Neural progenitor cell (in vitro differentiated cells): ENCODE measurements at regions not wholly inside any gene's neighbourhood (a gene's known extent, or its start where the extent isn't known, plus 50 kb on each side); places are given as distances from the start of the nearest gene placed in this dataset.

ENCODE experiments used
- DNase-seq: peaks from one replicate; pipeline ENCODE4 v3.0.0-alpha.2; 2016; ENCODE audit warnings: low spot score
- H2AFZ ChIP-seq: fragments of 200-600 bp; sonication (generic); replicated peaks from 2 replicates; pipeline ENCODE4 v1.6.1; 2016; ENCODE audit warnings: antibody characterized with exemption
- H3F3A ChIP-seq: fragments of 200-600 bp; sonication (generic); 2 replicates; pipeline ENCODE4 v1.6.1; 2016; ENCODE audit warnings: antibody characterized with exemption, low read depth
- H3K27ac ChIP-seq: fragments of 200-600 bp; sonication (generic); 2 replicates; pipeline ENCODE4 v1.5.1; 2016; ENCODE audit warnings: mild to moderate bottlenecking
- H3K27me3 ChIP-seq: fragments of 200-600 bp; sonication (generic); 2 replicates; pipeline ENCODE4 v1.6.1; 2016; ENCODE audit warnings: mild to moderate bottlenecking, moderate library complexity
- H3K36me3 ChIP-seq: fragments of 200-600 bp; sonication (generic); 2 replicates; pipeline ENCODE4 v1.5.1; 2016
- H3K4me1 ChIP-seq: fragments of 200-600 bp; sonication (generic); 2 replicates; pipeline ENCODE4 v1.6.1; 2016; ENCODE audit warnings: mixed run types
- H3K4me2 ChIP-seq: fragments of 200-600 bp; sonication (generic); 2 replicates; pipeline ENCODE4 v1.6.1; 2016
- H3K4me3 ChIP-seq: fragments of 200-600 bp; sonication (generic); 2 replicates; pipeline ENCODE4 v1.5.1; 2016
- H3K79me2 ChIP-seq: fragments of 200-600 bp; sonication (generic); 2 replicates; pipeline ENCODE4 v1.6.1; 2016; ENCODE audit warnings: low read depth
- H3K9ac ChIP-seq: fragments of 200-600 bp; sonication (generic); 2 replicates; pipeline ENCODE4 v1.6.1; 2016
- H3K9me3 ChIP-seq: fragments of 200-600 bp; sonication (generic); 2 replicates; pipeline ENCODE4 v1.5.1; 2016; ENCODE audit warnings: low read depth
- H4K20me1 ChIP-seq: fragments of 200-600 bp; sonication (generic); 2 replicates; pipeline ENCODE4 v1.6.1; 2016; ENCODE audit warnings: low read depth
- H3K27ac Mint-ChIP-seq: 3 replicates; pipeline ENCODE4 v1.8.0; 2021; ENCODE audit warnings: mixed read lengths
- H3K27me3 Mint-ChIP-seq: 2 replicates; pipeline ENCODE4 v1.8.0; 2022; ENCODE audit warnings: low read depth, mild to moderate bottlenecking, inconsistent platforms, moderate library complexity, mixed read lengths; ENCODE audit not compliant: insufficient read depth
- H3K36me3 Mint-ChIP-seq: 3 replicates; pipeline ENCODE4 v1.8.0; 2021; ENCODE audit warnings: mixed read lengths
- H3K4me1 Mint-ChIP-seq: 3 replicates; pipeline ENCODE4 v1.8.0; 2021; ENCODE audit warnings: mixed read lengths
- H3K4me3 Mint-ChIP-seq: 3 replicates; pipeline ENCODE4 v1.8.0; 2021; ENCODE audit warnings: mild to moderate bottlenecking, moderate library complexity, mixed read lengths
- H3K9me3 Mint-ChIP-seq: 3 replicates; pipeline ENCODE4 v1.8.0; 2020; ENCODE audit warnings: mixed read lengths
- EZH2 ChIP-seq: fragments of 200-600 bp; sonication (generic); IDR thresholded peaks from 2 replicates; pipeline ENCODE4 v1.6.1; 2017; ENCODE audit warnings: antibody characterized with exemption, mild to moderate bottlenecking, moderate library complexity
- EZH2phosphoT487 ChIP-seq: fragments of 200-600 bp; sonication (generic); IDR thresholded peaks from 2 replicates; pipeline ENCODE4 v1.6.1; 2017; ENCODE audit warnings: antibody characterized with exemption
- TF ChIP-seq, protein P1 (sequence below): fragments of 200-600 bp; sonication (generic); IDR thresholded peaks from 2 replicates; pipeline ENCODE4 v1.5.1; 2017; ENCODE audit warnings: antibody characterized with exemption, mild to moderate bottlenecking

DNA sequence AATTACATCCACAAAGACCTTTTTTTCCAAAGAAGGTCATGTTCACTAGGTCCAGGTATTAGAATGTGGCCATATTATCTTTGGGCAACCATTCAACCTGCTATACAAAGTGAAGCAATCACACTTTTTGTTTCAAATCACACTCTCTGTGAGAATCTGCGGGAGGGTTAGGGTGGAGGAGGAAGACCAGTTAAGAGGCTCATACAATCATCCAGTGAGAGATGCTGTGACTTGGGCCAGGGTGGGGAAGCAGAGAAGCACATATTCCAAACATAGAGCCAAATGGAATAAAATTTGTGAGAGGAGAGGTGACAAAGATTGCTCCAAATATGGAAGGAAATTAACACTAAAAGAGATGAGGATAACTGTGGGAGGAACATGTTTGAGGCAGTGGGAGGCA, 351.6 kb downstream of the CYRIA start:
- no peaks in the 10 kb centered on the region for H3K79me2 ChIP-seq
- no peak overlapping the region for H3K4me3 ChIP-seq
- Mint-ChIP-seq H3K4me1 (peaks cover 34% of the 10 kb centered on the region), H3K4me3 (no peak overlapping the region), H3K36me3 (no peaks in the 10 kb centered on the region), H3K27me3 (no peaks in the 10 kb centered on the region), H3K9me3 (peaks cover 3% of the 10 kb centered on the region), H3K27ac (no peak overlapping the region)
- H3K9ac ChIP-seq: no peak overlapping the region
- no peak overlapping the region for H3K27ac ChIP-seq
- H3K9me3 ChIP-seq: no peaks in the 10 kb centered on the region
- peaks cover 31% of the 10 kb centered on the region for H3K4me1 ChIP-seq
- TF ChIP-seq EZH2 (no peak), EZH2phosphoT487 (no peak)
- TF ChIP-seq, protein P1, sequence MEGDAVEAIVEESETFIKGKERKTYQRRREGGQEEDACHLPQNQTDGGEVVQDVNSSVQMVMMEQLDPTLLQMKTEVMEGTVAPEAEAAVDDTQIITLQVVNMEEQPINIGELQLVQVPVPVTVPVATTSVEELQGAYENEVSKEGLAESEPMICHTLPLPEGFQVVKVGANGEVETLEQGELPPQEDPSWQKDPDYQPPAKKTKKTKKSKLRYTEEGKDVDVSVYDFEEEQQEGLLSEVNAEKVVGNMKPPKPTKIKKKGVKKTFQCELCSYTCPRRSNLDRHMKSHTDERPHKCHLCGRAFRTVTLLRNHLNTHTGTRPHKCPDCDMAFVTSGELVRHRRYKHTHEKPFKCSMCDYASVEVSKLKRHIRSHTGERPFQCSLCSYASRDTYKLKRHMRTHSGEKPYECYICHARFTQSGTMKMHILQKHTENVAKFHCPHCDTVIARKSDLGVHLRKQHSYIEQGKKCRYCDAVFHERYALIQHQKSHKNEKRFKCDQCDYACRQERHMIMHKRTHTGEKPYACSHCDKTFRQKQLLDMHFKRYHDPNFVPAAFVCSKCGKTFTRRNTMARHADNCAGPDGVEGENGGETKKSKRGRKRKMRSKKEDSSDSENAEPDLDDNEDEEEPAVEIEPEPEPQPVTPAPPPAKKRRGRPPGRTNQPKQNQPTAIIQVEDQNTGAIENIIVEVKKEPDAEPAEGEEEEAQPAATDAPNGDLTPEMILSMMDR: no peak
- no peaks in the 10 kb centered on the region for H3K27me3 ChIP-seq
- no peak for DNase-seq
- peaks cover 2% of the 10 kb centered on the region for H3F3A ChIP-seq
- no peaks in the 10 kb centered on the region for H4K20me1 ChIP-seq
- H3K4me2 ChIP-seq: no peak overlapping the region
- H3K36me3 ChIP-seq: no peaks in the 10 kb centered on the region
- H2AFZ ChIP-seq: no peak overlapping the region

- H3K4me2 ChIP-seq: no peak overlapping the region
- no peaks in the 10 kb centered on the region for H3K36me3 ChIP-seq
- no peak overlapping the region for H3K27ac ChIP-seq
- H3K79me2 ChIP-seq: no peaks in the 10 kb centered on the region
- Mint-ChIP-seq H3K4me1 (peaks cover 28% of the 10 kb centered on the region), H3K36me3 (no peaks in the 10 kb centered on the region), H3K27me3 (no peaks in the 10 kb centered on the region), H3K9me3 (peaks cover 3% of the 10 kb centered on the region), H3K4me3 (no peak overlapping the region), H3K27ac (no peak overlapping the region)
- H3K27me3 ChIP-seq: no peaks in the 10 kb centered on the region
- H4K20me1 ChIP-seq: no peaks in the 10 kb centered on the region
- H3K4me1 ChIP-seq: peaks cover 25% of the 10 kb centered on the region
- DNase-seq: no peak
- no peak overlapping the region for H3K4me3 ChIP-seq
- H3K9me3 ChIP-seq: no peaks in the 10 kb centered on the region
- TF ChIP-seq, protein P1: no peak
- TF ChIP-seq EZH2phosphoT487: no peak
- H2AFZ ChIP-seq: no peak overlapping the region
- H3F3A ChIP-seq: no peaks in the 10 kb centered on the region
- H3K9ac ChIP-seq: no peak overlapping the region
Measured at GRCh38 chr2:16313235-16313975, 352.2 kb downstream of the CYRIA start.

DNA sequence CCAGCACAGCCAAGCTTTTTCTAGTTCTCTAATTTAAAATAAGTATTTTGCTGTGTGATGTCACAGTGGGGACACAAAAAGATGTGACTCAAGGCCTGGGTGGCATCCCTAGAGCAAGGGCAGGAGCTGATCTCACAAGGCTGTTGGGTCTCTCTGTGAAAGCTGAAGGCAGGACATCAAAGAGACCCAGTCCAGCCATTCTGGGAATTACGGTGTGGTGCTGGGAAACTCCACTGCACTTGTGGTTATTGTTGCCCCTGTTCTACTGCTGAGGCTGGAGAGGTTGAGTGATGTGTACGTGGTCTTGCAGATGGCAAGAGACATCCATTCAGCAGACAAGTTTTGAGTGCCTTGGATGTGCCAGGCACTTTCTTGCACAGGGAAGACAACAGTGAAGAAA, 352.9 kb downstream of the CYRIA start:
- Histone ChIP-seq H3K9ac (no peak overlapping the region), H3K27me3 (no peaks in the 10 kb centered on the region), H3K4me2 (no peak overlapping the region), H3K79me2 (no peaks in the 10 kb centered on the region), H4K20me1 (no peaks in the 10 kb centered on the region), H3K4me1 (peaks cover 21% of the 10 kb centered on the region), H2AFZ (no peak overlapping the region), H3F3A (no peaks in the 10 kb centered on the region), H3K9me3 (no peaks in the 10 kb centered on the region), H3K4me3 (no peak overlapping the region), H3K27ac (no peak overlapping the region), H3K36me3 (no peaks in the 10 kb centered on the region)
- Mint-ChIP-seq H3K4me1 (peaks cover 22% of the 10 kb centered on the region), H3K27me3 (peaks cover 2% of the 10 kb centered on the region), H3K36me3 (no peaks in the 10 kb centered on the region), H3K4me3 (no peak overlapping the region), H3K9me3 (peaks cover 5% of the 10 kb centered on the region), H3K27ac (no peak overlapping the region)
- no peak for DNase-seq
- TF ChIP-seq EZH2phosphoT487: no peak
- no peak for TF ChIP-seq EZH2
- TF ChIP-seq, protein P1: no peak
